Head of caudate nucleus (tissue), 42 donors: ENCODE measurements at regions not wholly inside any gene's neighbourhood (a gene's known extent, or its start where the extent isn't known, plus 50 kb on each side); places are given as distances from the start of the nearest gene placed in this dataset.
"Not testable (repeated sequence)": the region's sequence is repeated elsewhere in the genome, so short reads cannot be mapped to it uniquely, and the experiment has no call there.

Source experiments
- DNase-seq, 42 donors: peaks; one replicate each; pipeline versions ENCODE4 v3.0.0 to v3.0.0-alpha.2; 2020 to 2021; ENCODE audit warnings: mixed read lengths in 7 of 42
- intact Hi-C: fragments of 100-400 bp; cut with DNase I; formaldehyde crosslinking; loops from one replicate; pipeline ENCODE4 v1.15.0; 2022

GRCh38 chr13:63542770-63543169 is 2127.1 kb upstream of the PCDH20 start:
- intact Hi-C loops: no loop called here
- no peak for DNase-seq

GRCh38 chr13:63541336-63541735 is 2125.7 kb upstream of the PCDH20 start:
- DNase-seq: no peak
- intact Hi-C loops: no loop called here

- intact Hi-C loops: no loop called here
- no peak for DNase-seq
Measured at GRCh38 chr13:63540061-63540460, 2124.4 kb upstream of the PCDH20 start.

GRCh38 chr13:63517371-63517770 is 2101.7 kb upstream of the PCDH20 start:
- no peak for DNase-seq
- intact Hi-C loops: no loop called here

- no peak for DNase-seq
Measured at GRCh38 chr13:63516124-63516523, 2100.5 kb upstream of the PCDH20 start.

GRCh38 chr13:63514886-63515285 is 2099.2 kb upstream of the PCDH20 start:
- no peak for DNase-seq
- intact Hi-C loops: no loop called here

More at GRCh38 chr13:63516124-63516523, 2100.5 kb upstream of the PCDH20 start:
- intact Hi-C loops: no loop called here

- no peak for DNase-seq
- intact Hi-C loops: no loop called here
Measured at GRCh38 chr13:63512095-63512494, 2096.4 kb upstream of the PCDH20 start.

- intact Hi-C loops: no loop called here
Measured at GRCh38 chr13:63501702-63502101, 2086.1 kb upstream of the PCDH20 start.

GRCh38 chr13:63497601-63498000 is 2082.0 kb upstream of the PCDH20 start:
- no peak for DNase-seq
- intact Hi-C loops: no loop called here

More at GRCh38 chr13:63501702-63502101, 2086.1 kb upstream of the PCDH20 start:
- DNase-seq: no peak

- intact Hi-C loops: no loop called here
- DNase-seq: no peak
Measured at GRCh38 chr13:63492604-63493003, 2077.0 kb upstream of the PCDH20 start.

- DNase-seq: no peak
- intact Hi-C loops: no loop called here
Measured at GRCh38 chr13:63490149-63490548, 2074.5 kb upstream of the PCDH20 start.

GRCh38 chr13:63481334-63481733 is 2065.7 kb upstream of the PCDH20 start:
- intact Hi-C loops: no loop called here
- DNase-seq: no peak

GRCh38 chr13:63472711-63473110 is 2057.1 kb upstream of the PCDH20 start:
- intact Hi-C loops: no loop called here
- DNase-seq: no peak

- no peak for DNase-seq
- intact Hi-C loops: no loop called here
Measured at GRCh38 chr13:63463782-63464610, 2048.3 kb upstream of the PCDH20 start.

- DNase-seq: no peak
- intact Hi-C loops: no loop called here
Measured at GRCh38 chr13:63460462-63461090, 2044.9 kb upstream of the PCDH20 start.

GRCh38 chr13:63457186-63457585 is 2041.5 kb upstream of the PCDH20 start:
- intact Hi-C loops: no loop called here
- DNase-seq: no peak

- DNase-seq: no peak
- intact Hi-C loops: no loop called here
Measured at GRCh38 chr13:63455938-63456337, 2040.3 kb upstream of the PCDH20 start.

- DNase-seq: no peak
- intact Hi-C loops: no loop called here
Measured at GRCh38 chr13:63449550-63449949, 2033.9 kb upstream of the PCDH20 start.

GRCh38 chr13:63448692-63449091 is 2033.0 kb upstream of the PCDH20 start:
- intact Hi-C loops: no loop called here
- no peak for DNase-seq

- no peak for DNase-seq
- intact Hi-C loops: no loop called here
Measured at GRCh38 chr13:63446329-63446728, 2030.7 kb upstream of the PCDH20 start.

- intact Hi-C loops, DNase-seq: not testable (repeated sequence)
Measured at GRCh38 chr13:63444225-63444624, 2028.6 kb upstream of the PCDH20 start.
